T-helper 2 cell (primary cell): ENCODE measurements at regions not wholly inside any gene's neighbourhood (a gene's known extent, or its start where the extent isn't known, plus 50 kb on each side); places are given as distances from the start of the nearest gene placed in this dataset.
"Not testable (repeated sequence)": the region's sequence is repeated elsewhere in the genome, so short reads cannot be mapped to it uniquely, and the experiment has no call there.

Source experiments
- DNase-seq, 5 experiments: peaks; one replicate each; pipeline versions ENCODE4 v3.0.0 to v3.0.0-alpha.2; 2012 to 2022

DNA sequence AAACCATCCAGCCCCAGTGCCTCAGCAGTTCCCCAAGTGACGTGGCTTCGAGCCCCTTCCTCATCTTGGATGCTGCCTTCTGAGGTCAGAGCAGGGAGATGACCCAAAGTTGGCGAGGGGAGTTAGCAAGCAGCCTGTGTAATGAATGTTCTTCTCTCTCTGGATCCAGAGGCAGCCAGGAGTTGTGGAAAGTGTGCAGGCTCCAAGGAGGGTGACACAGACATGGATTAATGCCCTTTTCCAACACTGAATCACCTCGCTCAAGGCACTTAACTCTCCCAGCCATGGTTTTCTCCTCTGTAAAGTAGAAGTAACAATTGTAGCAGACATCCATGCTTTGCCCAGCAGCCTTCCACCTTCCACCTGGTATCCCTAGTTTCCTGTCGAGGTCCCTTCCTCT, 64.6 kb upstream of the HAND1 start:
- DNase-seq: no peak

DNA sequence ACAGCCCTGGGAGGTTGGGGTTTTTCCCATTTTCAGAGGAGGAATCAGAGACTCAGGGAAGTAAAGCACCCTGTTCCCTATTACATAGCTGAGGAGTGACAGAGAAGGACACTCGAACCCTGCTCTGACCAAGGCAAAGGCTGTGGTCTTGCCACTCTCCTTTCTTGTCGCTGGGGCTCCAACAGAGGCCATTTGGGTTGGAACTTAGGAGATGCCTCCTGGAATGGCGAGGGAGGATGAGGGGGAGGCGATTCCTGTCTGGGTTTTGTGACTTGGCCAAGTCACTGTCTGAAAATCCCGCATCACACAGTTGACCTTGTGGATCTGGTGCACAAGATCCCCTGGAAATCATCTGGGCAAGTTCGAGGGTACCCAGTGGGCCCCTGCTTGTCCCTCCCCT, 64.0 kb upstream of the HAND1 start:
- no peak for DNase-seq

DNA sequence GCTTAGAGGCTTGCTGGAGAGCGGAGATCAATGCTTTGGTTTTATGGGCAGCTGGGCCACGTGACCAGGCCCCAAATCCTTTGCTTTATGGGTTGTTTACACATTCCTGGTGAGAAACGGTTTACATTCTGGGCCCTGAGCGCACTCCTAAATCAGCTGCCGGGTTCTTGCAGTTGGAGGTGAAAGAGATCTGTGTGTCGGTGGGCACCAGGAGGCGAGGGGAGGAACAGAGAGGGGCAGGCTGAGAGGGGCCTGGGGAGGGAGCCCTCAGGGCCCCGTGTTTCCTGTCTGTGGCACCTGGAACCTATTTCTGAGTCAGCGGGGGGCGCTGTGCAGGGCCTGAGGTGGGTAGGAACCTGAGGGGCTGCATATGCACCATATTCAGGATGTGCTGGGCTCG, 63.5 kb upstream of the HAND1 start:
- no peak for DNase-seq

DNA sequence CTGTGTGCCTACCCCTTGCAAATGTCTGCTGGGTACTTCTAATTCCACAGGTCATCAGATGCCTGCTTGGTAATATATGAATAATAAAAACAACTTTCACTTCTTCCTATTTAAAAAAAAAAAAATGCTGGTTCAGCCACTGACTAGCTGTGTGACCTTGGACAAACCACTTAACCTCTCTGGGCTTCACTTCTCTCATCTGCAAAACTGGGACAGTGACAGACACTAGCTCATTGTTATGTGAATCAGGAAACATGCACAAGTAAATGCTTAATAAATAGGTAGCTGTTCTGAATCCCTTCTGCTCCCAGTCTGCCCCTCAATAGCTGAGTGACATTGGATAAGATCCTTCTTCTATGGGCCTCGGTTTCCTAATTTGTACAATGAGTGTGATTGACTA, 62.6 kb upstream of the HAND1 start:
- DNase-seq: no peak

DNA sequence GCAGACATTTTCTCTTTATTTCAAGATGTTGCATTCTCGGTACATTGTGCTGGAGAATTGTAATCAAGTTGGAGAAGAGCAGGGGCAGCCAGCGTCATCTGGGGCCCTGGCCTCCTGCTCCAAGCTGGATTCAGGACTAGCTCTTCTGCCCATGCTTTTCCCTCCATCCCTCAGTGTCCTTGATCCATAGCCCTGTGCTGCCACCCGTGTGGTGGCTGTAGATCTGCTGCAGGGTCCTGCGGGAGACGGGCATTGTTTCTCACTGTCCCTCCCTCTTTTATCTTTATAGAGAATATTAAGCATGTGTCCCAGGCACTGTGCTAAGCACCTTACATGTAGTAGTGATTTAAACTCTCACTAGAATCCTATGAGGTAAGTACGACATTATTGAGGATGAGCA, 60.5 kb upstream of the HAND1 start:
- no peak for DNase-seq

DNA sequence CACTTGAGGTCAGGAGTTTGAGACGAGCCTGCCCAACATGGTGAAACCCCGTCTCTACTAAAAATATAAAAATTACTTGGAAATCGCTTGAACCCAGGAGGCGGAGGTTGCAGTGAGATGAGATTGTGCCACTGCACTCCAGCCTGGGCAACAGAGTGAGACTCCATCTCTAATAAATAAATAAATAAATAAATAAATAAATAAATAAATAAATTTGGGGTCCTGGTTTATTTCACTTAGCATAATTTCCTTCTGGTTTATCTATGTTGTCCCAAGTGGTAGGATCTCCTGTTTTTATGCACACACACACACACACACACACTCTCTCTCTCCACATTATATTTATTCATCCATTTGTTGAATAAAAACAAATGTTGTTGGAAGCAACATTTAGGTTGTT, 58.4 kb upstream of the HAND1 start:
- DNase-seq: not testable (repeated sequence)

DNA sequence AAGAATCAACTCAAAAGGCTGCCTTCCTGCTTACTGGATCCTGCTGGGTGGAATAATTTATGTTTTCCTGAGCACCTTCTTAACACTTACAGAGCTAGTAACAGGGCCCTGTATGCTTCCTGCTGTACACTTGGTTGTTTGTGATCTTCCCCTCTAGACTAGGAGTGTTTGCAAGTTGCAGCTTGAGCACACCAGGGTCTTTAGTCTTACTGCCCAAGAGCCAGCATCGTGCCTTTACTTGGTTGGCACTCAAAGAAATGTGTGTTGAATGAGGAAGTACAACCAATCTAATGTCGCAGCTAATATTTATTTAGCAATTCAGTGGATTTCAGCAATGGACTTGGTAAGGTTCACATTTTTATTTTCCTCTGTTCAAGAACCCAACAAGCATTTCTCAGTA, 57.5 kb upstream of the HAND1 start:
- no peak for DNase-seq

DNA sequence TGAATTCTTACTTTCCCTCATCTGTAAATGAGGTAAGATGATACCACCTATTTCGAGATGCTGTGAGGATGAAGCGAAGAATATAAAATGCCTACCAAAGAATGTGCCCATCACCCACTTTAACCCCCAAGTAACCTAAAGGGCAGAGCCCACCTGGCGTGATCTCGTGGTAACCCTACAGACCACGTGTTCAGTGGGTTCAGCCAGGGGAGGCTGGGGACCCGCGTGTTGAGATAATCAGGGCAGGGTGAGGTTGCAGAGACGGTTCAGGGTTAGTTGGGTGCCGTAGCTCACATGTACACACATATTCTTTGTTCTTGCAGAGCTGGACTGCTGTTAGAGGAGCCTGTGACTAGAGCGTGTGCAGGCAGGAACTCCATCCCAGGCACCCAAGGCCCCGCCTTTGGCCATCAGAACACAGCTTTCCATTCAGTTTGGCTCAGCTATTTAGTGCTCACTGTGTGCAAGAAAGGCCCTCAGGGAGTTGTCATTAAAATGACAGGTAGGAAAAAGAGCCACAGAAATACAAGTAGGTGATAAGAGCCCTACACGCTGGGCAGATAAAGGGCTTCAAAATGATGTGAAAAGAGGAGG, 56.5 kb upstream of the HAND1 start:
- no peak for DNase-seq

DNA sequence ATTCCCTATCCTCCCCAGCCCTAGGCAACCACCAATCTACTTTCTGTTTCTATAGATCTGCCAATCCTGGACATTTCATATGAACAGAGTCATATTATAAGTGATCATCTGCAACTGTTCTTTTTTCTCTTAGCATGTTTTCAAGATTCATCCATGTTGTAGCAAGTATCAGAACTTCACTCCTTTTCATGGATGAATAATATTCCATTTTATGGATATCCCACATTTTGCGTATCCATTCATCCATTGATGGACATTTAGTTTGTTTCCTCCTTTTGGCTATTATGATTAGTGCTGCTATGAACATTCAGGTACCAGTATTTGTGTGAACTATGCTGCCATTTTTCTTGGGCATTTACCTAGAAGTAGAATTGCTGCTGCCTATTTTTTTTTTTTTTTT, 51.3 kb upstream of the HAND1 start:
- no peak for DNase-seq

DNA sequence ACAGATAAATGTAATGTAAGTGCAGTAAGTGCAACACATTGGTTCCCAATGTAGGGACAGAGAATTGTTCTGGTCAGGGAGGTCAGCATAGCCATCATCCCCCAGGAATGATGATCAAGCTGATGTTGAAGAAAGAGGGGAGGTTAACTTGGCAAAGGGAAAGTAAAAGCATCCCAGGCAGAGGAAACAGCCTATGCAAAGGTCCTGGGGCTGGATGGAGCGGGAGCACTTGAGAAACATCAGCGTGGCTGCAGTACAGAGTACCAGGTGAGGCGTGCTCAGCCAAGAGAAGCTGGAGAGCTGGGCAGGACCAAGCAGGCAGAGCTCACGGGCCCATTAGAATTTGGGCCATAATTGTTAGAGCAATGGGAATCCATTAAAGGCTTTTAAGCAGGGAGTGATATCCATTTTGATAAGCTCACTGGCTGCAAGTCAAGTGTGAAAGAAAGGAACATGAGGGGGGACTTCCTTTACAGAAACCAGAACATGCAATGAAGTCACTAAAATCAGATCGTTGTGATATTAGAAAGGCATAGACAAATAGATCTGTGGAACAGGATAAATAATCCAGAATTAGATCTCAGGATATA, 50.1 kb upstream of the HAND1 start:
- DNase-seq: no peak
